ELR (cell line): ENCODE measurements at regions not wholly inside any gene's neighbourhood (a gene's known extent, or its start where the extent isn't known, plus 50 kb on each side); places are given as distances from the start of the nearest gene placed in this dataset.
A peak's percentile ranks its signal among the peaks of the same experiment; 100 is the strongest.
"Not testable (repeated sequence)": the region's sequence is repeated elsewhere in the genome, so short reads cannot be mapped to it uniquely, and the experiment has no call there.

Experiments
- DNase-seq: peaks from one replicate; pipeline ENCODE4 v3.0.0-alpha.2; 2015; ENCODE audit warnings: low read depth

DNA sequence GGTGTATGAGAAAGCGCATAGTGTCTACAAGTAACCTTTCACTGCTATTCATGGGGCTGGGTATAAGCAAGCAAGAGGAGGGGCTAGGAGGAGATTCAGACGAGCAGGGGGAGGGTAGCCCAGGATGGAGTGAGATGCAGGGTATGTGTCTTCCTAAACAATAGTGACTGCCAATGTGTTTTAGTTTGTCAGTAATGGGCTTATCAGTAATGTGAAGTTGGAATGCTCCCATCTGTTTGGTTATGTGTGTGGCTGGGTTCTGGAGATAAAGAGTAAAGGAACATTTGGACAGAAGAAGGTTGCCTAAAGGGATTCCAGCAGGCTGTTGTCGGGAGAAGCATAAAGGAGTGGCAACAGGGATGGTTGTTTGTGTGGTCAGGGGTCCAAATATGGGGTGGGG is 62.7 kb upstream of the EZR start:
- not testable (repeated sequence) for DNase-seq

DNA sequence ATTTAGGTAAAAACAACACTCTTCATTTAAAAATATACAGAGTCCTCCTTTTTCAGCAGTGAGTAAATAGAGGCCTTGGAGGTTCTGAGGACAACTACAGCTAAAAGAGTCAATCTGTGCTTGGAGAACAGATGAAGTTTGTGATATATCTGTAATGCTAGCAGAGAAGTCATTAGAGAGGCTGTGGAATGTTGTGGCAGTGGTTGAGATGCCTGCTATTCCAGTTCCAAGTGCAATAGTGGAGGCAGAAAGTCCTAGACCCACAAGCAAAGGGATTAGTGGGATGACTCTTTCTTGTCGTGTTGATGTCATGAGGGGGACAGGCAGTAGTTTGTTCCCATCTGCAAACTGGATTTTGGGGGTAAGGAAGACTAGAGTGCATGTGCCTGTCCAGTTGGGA is 62.1 kb upstream of the EZR start:
- not testable (repeated sequence) for DNase-seq

DNA sequence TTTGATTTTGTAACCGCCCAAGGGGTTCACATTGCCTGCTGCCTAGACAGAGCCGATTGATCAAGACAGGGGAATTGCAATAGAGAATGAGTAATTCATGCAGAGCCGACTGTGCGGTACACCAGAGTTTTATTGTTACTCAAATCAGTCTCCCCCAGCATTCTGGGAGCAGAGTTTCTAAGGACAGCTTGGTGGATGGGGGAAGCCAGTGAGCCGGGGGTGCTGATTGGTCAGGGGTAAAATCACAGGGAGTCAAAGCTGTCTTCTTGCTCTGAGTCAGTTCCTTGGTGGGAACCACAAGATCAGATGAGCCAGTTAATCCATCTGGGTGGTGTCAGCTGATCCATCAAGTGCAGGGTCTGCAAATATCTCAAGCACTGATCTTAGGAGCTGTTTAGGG is 60.0 kb upstream of the EZR start:
- DNase-seq, result peak; percentile 82

DNA sequence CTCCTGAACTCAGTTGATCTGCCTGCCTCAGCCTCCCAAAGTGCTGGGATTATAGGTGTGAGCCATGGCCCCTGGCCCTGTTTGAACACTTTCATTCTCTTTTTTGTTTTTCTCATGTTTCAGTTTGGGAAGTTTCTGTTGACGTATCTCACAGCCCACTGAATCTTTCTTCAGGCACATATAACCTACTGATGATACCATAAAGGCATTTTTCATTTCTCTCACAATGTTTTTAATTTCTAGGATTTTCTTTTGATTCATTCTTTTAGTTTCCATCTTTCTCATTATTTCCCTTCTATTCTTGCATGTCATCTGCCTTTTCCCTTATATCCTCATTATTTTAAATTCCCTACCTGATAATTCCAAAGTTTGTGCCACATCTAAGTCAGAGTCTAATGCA is 58.5 kb upstream of the EZR start:
- DNase-seq, result no peak

DNA sequence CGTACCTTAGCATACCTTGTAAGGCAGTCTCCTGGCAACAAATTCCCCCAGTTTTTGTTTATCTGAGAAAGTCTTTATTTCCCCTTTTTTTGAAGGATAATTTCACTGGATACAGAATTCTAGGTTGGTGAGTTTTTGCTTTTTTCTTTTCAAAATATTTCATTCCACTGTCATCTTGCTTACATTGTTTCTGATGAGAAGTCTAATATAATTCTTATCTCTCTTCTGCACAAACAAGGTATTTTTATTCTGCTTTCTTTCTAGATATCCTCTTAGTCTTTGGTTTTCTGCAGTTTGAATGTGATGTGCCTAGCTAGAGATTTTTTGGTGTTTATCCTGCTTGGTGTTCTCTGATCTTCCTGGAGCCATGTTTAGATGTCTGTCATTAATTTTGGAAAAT is 57.7 kb upstream of the EZR start:
- no peak for DNase-seq

DNA sequence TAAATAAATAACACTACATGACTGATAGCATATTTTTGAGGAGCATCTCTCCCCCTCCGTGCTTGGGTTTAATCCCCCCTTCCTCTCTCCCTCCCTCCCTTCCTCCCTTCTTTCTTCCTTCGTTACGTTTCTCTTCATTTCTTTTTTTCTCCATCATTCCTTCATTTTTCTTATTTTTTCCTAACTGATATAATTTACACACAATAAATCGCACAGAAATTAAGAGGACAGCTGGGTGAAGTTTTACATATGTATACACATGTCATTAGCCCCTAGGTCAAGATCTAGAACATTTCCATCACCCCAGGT is 51.4 kb upstream of the EZR start:
- DNase-seq, result no peak

DNA sequence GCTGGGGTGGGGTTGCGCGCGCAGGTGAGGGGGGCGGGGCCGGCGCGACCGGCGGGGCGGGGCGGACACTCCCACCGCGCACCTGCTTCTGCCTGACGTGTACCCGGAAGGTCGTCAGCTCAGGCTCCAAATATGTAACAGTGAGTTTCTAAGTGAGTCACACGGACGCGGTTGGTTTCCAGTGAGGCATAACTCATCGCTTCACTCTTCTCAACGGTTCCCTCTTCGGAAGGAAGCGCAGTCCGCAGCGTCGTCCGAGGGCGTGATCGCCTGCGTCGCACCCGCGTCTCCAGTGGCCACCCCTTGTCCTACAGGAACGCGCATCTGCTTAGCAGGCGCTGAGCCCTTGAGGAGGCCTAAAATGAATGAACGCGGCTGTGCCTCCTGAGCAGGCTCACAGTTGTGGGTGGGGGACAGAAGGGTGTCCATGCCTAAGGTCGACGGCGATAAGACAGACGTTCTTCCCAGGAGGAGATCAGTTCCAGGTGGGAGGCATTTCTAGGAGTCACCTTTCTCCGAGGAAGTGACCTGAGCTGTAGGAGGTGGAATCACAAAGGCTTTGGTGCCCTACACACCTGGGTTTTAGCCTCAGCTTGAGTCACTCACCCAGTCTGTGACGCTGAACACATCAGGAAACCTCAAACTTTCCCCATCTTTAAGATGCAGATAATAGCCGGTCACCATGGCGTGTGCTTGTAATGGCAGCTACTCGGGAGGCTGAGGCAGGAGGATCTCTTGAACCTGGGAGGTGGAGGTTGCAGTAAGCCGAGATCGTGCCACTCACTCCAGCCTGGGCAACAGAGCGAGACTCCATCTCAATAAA is 50.9 kb upstream of the EZR start:
- peak; percentile 99 for DNase-seq

DNA sequence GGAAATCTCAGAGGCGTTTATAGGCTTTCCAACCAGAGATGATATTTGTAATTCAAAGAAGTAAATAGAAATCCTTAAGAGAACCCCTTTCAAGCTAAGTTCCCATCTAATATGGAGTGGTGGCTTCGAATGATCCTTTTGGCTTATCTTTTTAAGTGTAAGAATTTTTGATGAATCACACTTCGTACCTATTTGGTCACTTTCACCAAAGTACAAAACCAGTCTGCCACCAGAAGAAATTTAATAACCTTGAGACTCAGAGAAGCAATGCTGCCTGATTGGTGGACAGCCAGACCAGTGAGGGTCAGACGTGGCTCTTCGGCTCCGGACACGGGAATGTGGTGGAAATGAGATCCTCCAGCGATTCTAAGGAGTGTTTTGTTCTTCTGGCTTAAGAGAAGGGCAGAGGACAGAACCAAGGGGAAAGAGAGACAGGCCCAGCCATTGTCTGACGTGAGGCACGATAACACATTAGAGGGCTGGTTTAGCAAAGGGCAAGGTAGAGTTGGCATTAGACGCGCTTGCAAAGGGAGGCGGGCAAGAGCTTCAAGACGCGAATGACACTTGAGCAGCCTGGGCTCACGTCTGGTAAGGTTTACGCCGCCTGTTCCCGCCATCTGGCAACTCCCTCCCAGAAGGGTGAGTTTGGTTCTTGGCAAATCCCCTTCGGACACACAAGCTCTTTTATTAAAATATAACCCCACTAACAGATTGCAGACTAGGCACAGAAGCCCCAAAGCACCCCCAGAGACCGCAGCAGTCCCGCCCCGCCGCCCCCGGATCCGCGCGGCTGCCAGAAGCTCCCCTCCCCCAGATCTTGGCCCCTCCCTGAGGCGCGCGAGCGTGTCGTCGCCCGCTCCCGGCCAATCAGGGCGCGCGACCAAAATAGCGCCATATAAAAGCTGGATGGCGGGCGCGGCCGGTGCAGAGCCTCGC is 50.0 kb upstream of the EZR start:
- no peak for DNase-seq
